A549 (cell line): ENCODE measurements at regions not wholly inside any gene's neighbourhood (a gene's known extent, or its start where the extent isn't known, plus 50 kb on each side); places are given as distances from the start of the nearest gene placed in this dataset.

Source experiments
- ATAC-seq, 2 experiments: fragments of 200-7000 bp in 1 of 2; fragments of >200 bp in 1 of 2; cut with Nextera tagmentation in 1 of 2; cut with Tn5 transposase in 1 of 2; 3 replicates each; pipeline versions ENCODE4 v1.8.0 to v1.9.1; 2018 to 2020; ENCODE audit warnings: mild to moderate bottlenecking in 1 of 2, moderate library complexity in 1 of 2
- CTCF ChIA-PET: fragments of 300-600 bp; sonication (Branson Sonifier 250); formaldehyde crosslinking; extraction: SDS; loops from one replicate; lab custom pipeline; 2021; ENCODE audit warnings: antibody characterized with exemption, inconsistent platforms; lab: Yijun Ruan, JAX
- POLR2A ChIA-PET: fragments of 350-600 bp; formaldehyde crosslinking; extraction: SDS; loops from one replicate; lab custom pipeline; 2021; ENCODE audit warnings: antibody characterized with exemption, inconsistent platforms; lab: Yijun Ruan, JAX
- DNase-seq, 2 experiments: peaks; one replicate each; pipeline versions ENCODE4 v3.0.0 to v3.0.0-alpha.2; 2011 to 2016; ENCODE audit warnings: low read depth in 1 of 2, low spot score in 1 of 2
- FAIRE-seq: peaks from 2 replicates; lab custom pipeline; 2011; peaks lifted over from hg19 to GRCh38; lab: Jason Lieb, UNC
- H3K27ac ChIP-seq, 2 experiments: fragments of >200 bp; sonication (Bioruptor Twin); formaldehyde crosslinking; 3 replicates each; pipeline ENCODE4 v1.5.1; 2016 to 2017
- H3K4me1 ChIP-seq: fragments of >200 bp; sonication (Bioruptor Twin); formaldehyde crosslinking; 3 replicates; pipeline ENCODE4 v1.6.1; 2016
- H3K4me2 ChIP-seq: fragments of >200 bp; sonication (Bioruptor Twin); formaldehyde crosslinking; 3 replicates; pipeline ENCODE4 v1.6.1; 2016
- H3K4me3 ChIP-seq: fragments of >200 bp; sonication (Bioruptor Twin); formaldehyde crosslinking; 3 replicates; pipeline ENCODE4 v1.5.1; 2016
- H3K9me3 ChIP-seq: fragments of >200 bp; sonication (Bioruptor Twin); formaldehyde crosslinking; 3 replicates; pipeline ENCODE4 v1.6.1; 2016
- CBX2 ChIP-seq: fragments of 200-600 bp; sonication (generic); IDR thresholded peaks from 2 replicates; pipeline ENCODE4 v1.6.1; 2016; ENCODE audit warnings: low read depth, mild to moderate bottlenecking, borderline replicate concordance
- ESRRA ChIP-seq: fragments of 150-350 bp; IDR thresholded peaks from 2 replicates; pipeline ENCODE4 v1.6.1; 2014; ENCODE audit warnings: mild to moderate bottlenecking, low read length, borderline replicate concordance
- FOSL2 ChIP-seq, 2 experiments: fragments of 450-650 bp in 1 of 2; fragments of >200 bp in 1 of 2; sonication (Bioruptor Twin) in 1 of 2; formaldehyde crosslinking; IDR thresholded peaks; 2 replicates each; pipeline versions ENCODE4 v1.5.0 to v1.6.1; 2016 to 2020; ENCODE audit warnings: mild to moderate bottlenecking in 1 of 2, moderate library complexity in 1 of 2
- HEYL ChIP-seq: fragments of 250-450 bp; sonication (Bioruptor Pico); IDR thresholded peaks from 2 replicates; pipeline ENCODE4 v1.8.0; 2021; ENCODE audit warnings: mild to moderate bottlenecking, moderate library complexity
- HOXA7 ChIP-seq: fragments of 250-450 bp; sonication (Bioruptor Pico); IDR thresholded peaks from 2 replicates; pipeline ENCODE4 v1.5.0; 2020; ENCODE audit warnings: mild to moderate bottlenecking, moderate library complexity
- NFE2L2 ChIP-seq: fragments of 150-350 bp; conservative IDR thresholded peaks from 2 replicates; pipeline ENCODE4 v1.6.1; 2014; ENCODE audit warnings: low read length
- PBX3 ChIP-seq: IDR thresholded peaks from 2 replicates; pipeline ENCODE4 v1.6.1; 2012
- POLR2AphosphoS2 ChIP-seq: conservative IDR thresholded peaks from 2 replicates; pipeline ENCODE4 v1.6.1; 2012; ENCODE audit warnings: low read length, improper control_type of control experiment, inconsistent platforms
- RARB ChIP-seq: fragments of 250-450 bp; sonication (Bioruptor Pico); IDR thresholded peaks from 2 replicates; pipeline ENCODE4 v1.8.0; 2021; ENCODE audit warnings: mild to moderate bottlenecking, moderate library complexity
- RCOR1 ChIP-seq: fragments of 150-350 bp; IDR thresholded peaks from 2 replicates; pipeline ENCODE4 v1.6.1; 2014; ENCODE audit warnings: antibody characterized with exemption, low read length, low read depth
- RNF2 ChIP-seq: fragments of 200-600 bp; sonication (generic); IDR thresholded peaks from 2 replicates; pipeline ENCODE4 v1.6.1; 2016; ENCODE audit warnings: low read depth, mild to moderate bottlenecking, antibody characterized with exemption, moderate library complexity, borderline replicate concordance
- SMC3 ChIP-seq: fragments of >200 bp; sonication (Bioruptor Twin); formaldehyde crosslinking; IDR thresholded peaks from 3 replicates; pipeline ENCODE4 v1.6.1; 2018; ENCODE audit warnings: inconsistent platforms
- SREBF2 ChIP-seq: fragments of 450-650 bp; IDR thresholded peaks from 2 replicates; pipeline ENCODE4 v1.6.1; 2014; ENCODE audit warnings: mild to moderate bottlenecking, moderate library complexity
- ZC3H11A ChIP-seq: fragments of 450-650 bp; IDR thresholded peaks from 2 replicates; pipeline ENCODE4 v1.6.1; 2014; ENCODE audit warnings: antibody characterized with exemption, mild to moderate bottlenecking
- ZFP36 ChIP-seq: fragments of 450-650 bp; IDR thresholded peaks from 2 replicates; pipeline ENCODE4 v1.6.1; 2014; ENCODE audit warnings: borderline replicate concordance; ENCODE audit not compliant: partially characterized antibody
- WGBS: methylation state at CpG from one replicate; pipeline ENCODE4 v1.1.6; 2017; ENCODE audit errors: missing lambda C conversion rate; 5-methylcytosine and 5-hydroxymethylcytosine counted together
- TF ChIP-seq, protein P1 (sequence below): IDR thresholded peaks from 2 replicates; pipeline ENCODE4 v1.6.1; 2012; ENCODE audit warnings: low read depth, borderline replicate concordance
- TF ChIP-seq, protein P2 (sequence below): fragments of 150-350 bp; IDR thresholded peaks from 2 replicates; pipeline ENCODE4 v1.6.1; 2014; ENCODE audit warnings: low read depth, mild to moderate bottlenecking, low read length
- TF ChIP-seq, protein P3 (sequence below): fragments of 250-450 bp; sonication (Bioruptor Pico); IDR thresholded peaks from 2 replicates; pipeline ENCODE4 v1.5.0; 2020; ENCODE audit warnings: low read depth, mild to moderate bottlenecking, moderate library complexity
- TF ChIP-seq, protein P4 (sequence below): fragments of >200 bp; sonication (Bioruptor Twin); formaldehyde crosslinking; IDR thresholded peaks from 3 replicates; pipeline ENCODE4 v1.5.1; 2016

DNA sequence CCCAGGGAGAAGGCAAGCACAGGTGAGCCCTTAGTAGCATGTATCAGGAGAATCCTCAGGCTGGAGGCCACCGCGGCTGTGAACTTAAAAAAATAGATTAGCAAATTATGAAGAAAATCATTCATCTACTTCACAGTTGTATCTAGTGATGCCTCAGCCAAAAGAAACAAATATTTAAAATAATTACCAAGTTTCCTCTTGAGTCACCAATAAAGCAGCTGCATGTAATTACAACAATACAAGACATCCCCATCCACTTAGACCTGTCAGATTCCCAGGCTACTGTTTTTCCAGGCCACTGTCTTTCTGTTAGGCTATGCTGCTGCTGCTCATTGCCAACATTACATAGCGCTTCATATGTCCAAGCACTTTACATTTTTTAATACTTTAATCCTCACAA lies 54.6 kb upstream of the PHLPP1 start:
- Histone ChIP-seq H3K4me1 (peaks cover 3% of the 10 kb centered on the region; the same call in 1 of the 3 replicates), H3K4me3 (no peak overlapping the region), H3K4me2 (no peak overlapping the region), H3K9me3 (no peaks in the 10 kb centered on the region), H3K27ac (no peak overlapping the region)
- ATAC-seq = no peak
- WGBS = 85% methylated on average over 3 of the region's 3 CpGs
- no peak for DNase-seq
- FAIRE-seq = no peak
- ChIA-PET POLR2A (no interaction called here), CTCF (no interaction called here)
- TF ChIP-seq SMC3 (no peak), FOSL2 (IDR thresholded peaks at IDR 0.05) (no peak), FOSL2 (CRISPR knock-in tag; IDR thresholded peaks at IDR 0.05) (no peak), NFE2L2 (no peak), RNF2 (no peak), RARB (CRISPR knock-in tag) (no peak), CBX2 (no peak), HOXA7 (CRISPR knock-in tag) (no peak), ESRRA (no peak), ZFP36 (no peak), SREBF2 (no peak), ZC3H11A (no peak), HEYL (no peak), PBX3 (no peak), POLR2AphosphoS2 (no peak), RCOR1 (no peak)
- TF ChIP-seq, protein P1, sequence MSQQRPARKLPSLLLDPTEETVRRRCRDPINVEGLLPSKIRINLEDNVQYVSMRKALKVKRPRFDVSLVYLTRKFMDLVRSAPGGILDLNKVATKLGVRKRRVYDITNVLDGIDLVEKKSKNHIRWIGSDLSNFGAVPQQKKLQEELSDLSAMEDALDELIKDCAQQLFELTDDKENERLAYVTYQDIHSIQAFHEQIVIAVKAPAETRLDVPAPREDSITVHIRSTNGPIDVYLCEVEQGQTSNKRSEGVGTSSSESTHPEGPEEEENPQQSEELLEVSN = no peak
- TF ChIP-seq, protein P2, sequence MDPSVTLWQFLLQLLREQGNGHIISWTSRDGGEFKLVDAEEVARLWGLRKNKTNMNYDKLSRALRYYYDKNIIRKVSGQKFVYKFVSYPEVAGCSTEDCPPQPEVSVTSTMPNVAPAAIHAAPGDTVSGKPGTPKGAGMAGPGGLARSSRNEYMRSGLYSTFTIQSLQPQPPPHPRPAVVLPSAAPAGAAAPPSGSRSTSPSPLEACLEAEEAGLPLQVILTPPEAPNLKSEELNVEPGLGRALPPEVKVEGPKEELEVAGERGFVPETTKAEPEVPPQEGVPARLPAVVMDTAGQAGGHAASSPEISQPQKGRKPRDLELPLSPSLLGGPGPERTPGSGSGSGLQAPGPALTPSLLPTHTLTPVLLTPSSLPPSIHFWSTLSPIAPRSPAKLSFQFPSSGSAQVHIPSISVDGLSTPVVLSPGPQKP = no peak
- TF ChIP-seq, protein P3, sequence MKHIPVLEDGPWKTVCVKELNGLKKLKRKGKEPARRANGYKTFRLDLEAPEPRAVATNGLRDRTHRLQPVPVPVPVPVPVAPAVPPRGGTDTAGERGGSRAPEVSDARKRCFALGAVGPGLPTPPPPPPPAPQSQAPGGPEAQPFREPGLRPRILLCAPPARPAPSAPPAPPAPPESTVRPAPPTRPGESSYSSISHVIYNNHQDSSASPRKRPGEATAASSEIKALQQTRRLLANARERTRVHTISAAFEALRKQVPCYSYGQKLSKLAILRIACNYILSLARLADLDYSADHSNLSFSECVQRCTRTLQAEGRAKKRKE = no peak
- TF ChIP-seq, protein P4, sequence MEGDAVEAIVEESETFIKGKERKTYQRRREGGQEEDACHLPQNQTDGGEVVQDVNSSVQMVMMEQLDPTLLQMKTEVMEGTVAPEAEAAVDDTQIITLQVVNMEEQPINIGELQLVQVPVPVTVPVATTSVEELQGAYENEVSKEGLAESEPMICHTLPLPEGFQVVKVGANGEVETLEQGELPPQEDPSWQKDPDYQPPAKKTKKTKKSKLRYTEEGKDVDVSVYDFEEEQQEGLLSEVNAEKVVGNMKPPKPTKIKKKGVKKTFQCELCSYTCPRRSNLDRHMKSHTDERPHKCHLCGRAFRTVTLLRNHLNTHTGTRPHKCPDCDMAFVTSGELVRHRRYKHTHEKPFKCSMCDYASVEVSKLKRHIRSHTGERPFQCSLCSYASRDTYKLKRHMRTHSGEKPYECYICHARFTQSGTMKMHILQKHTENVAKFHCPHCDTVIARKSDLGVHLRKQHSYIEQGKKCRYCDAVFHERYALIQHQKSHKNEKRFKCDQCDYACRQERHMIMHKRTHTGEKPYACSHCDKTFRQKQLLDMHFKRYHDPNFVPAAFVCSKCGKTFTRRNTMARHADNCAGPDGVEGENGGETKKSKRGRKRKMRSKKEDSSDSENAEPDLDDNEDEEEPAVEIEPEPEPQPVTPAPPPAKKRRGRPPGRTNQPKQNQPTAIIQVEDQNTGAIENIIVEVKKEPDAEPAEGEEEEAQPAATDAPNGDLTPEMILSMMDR = no peak

DNA sequence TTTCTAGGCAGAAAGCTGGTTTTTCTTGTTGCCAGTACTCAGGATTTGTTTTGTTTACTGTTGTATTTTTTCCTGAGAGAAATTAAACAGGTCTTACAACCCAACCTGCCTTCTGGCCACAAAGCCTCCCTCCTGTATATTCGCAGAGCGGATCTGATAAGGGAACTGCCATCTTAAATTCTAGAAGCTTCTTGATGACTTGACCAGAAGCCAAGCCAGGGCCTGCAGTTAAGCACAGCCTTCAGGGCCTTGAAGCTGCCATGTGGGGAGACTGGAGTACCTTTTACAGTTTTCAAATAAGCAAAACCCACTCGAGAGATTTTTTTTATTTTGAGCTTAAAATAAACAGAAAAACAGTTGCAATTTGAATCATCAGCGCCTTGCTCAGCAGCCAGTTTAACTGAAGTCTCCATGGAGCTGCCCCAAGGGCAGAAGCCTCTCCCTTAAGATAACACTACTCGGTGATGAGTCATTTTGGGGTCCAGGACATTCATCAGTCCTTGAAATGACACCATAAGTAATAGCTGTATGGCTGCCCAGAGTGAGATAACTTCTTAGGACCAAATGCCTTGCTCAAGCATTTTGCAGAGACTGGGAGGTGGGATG lies 51.5 kb upstream of the PHLPP1 start:
- Histone ChIP-seq H3K9me3 (no peaks in the 10 kb centered on the region), H3K4me3 (no peak overlapping the region), H3K4me1 (peaks cover 3% of the 10 kb centered on the region; the same call in 1 of the 3 replicates), H3K27ac (no peak overlapping the region), H3K4me2 (no peak overlapping the region)
- DNase-seq (peak in 1 of 2 experiments; percentile 10), ATAC-seq (no peak), FAIRE-seq (no peak)
- POLR2A ChIA-PET = no interaction called here
- no peak for TF ChIP-seq RNF2
- CTCF ChIA-PET = interaction anchor here (0.6 kb wide), 1 partner anchor 47 kb away, joined by 3 read pairs; no protein-coding TSS in a partner anchor
- 29% methylated on average over 4 of the region's 5 CpGs for WGBS
